ENCODE measurements at regions not wholly inside any gene's neighbourhood (a gene's known extent, or its start where the extent isn't known, plus 50 kb on each side); places are given as distances from the start of the nearest gene placed in this dataset.

DNA sequence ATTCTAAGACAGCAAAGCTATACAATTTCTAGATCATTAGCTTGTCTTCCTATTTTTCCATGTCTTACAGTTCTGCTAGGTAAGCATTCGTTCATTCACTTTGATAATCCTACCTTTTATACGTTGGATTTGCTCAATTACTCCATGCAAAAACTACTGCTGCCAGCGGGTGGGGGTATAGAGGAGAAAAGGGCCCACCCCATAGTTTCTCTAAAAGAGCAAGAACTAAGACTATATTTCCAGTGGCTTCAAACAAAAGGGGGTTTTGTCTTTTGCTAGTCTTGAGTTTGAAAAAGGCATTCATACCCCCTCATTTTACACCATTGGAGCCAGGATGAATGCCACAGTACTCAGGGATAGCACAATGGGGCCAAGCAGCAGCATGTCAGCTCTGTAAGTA is 155.7 kb downstream of the WT1 start:
- no peak for DNase-seq

DNA sequence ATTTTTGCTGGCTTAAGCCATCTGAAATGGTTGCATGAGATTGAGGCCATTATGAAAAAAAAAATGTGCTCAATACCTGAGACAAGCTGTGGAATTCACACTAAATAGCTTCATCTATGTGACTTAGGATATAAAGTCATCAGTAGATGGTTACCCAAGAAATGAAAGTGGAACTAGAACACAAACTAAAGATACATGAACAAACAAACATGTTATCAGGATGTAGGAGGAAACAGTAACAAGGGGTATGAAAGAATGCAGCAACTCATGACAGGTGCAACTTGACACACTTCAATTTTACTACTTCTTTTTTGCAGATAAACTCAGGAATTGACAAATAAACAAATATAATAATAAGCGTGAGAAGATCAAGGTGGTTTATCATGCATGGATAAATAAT is 155.0 kb downstream of the WT1 start:
- no peak for DNase-seq

DNA sequence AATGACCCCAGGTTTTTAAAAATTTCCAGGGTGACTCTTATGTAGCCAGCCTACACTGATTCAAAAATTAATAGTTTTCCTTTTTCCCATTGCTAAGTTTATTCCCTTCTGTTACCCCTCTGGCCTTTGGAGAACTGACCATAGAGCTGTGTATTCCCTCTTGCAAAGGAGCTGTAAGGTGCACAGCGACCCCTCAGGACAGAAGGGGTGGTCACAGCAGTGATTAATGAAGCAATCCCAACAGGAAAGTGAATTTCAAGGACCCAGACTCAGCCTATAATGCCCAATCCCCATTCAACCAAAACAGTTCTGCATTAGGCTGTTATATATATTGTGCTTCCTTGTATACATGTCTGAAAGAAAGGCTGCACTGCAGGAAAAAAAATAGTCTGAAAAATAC is 147.1 kb downstream of the WT1 start:
- DNase-seq, result no peak

DNA sequence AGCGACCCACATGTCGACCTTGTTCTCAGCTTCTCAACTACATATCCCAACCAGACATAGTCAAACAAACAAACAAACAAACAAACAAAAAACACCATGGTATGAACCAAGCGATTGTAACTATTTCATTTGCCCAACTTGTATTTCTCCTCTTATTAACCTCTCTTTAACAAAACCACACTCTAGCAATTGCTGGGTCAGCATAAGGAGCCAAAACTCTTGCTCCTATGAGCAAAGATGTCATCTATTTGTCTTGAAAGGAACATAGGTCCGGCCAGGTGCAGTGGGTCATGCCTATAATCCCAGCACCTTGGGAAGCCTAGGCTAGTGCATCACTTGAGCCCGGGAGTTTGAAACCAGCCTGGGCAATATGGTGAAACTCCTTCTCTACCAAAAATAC is 145.6 kb downstream of the WT1 start:
- no peak for DNase-seq

DNA sequence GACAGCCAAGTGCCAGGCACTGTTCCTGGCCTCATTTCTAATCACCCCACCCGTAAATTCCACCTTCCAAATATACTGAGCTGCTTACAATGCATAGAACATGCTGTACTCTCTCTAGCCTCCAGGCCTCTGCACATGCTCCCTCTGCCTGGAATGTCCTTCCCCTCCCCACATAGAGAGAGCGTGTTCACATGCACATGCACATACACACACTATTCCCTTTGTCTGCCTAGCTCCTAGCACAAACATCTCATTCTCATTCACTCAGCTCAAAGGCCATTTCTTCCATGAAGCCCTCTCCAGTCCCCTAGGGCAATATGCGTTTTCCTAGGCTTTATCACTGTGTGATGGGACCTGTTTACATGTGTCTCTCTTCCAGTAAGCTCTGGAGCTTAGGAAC is 144.6 kb downstream of the WT1 start:
- DNase-seq, result no peak

- peak; percentile 6 for DNase-seq
Observed at GRCh38 chr11:32297611-32298011, 137.7 kb downstream of the WT1 start.

DNA sequence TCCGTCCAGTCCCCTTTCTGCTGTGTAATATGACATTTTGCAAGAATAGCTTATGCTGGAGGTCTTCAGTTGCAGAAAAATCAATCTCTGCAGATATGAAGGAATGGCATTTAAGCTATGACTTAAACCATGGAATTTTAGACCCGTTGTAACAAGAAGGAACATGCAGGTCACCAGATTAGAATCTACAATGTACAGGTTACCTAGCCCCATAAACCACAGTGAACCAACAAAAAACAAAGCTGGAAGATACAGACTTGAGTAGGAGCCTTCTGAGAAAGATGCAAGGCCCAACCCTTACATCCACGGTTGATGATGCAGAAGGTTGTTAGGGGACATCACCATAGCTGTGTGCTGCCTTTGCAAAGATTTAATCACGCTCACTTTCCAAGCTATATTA is 132.5 kb downstream of the WT1 start:
- no peak for DNase-seq

- DNase-seq, result no peak
Observed at GRCh38 chr11:32304521-32304920, 130.8 kb downstream of the WT1 start.

GRCh38 chr11:32305460-32305859 is 129.9 kb downstream of the WT1 start:
- no peak for DNase-seq

GRCh38 chr11:32307471-32307870 is 127.9 kb downstream of the WT1 start:
- no peak for DNase-seq

GRCh38 chr11:32307913-32308312 is 127.4 kb downstream of the WT1 start:
- no peak for DNase-seq

GRCh38 chr11:32309530-32310213 is 125.7 kb downstream of the WT1 start:
- DNase-seq, result no peak

DNA sequence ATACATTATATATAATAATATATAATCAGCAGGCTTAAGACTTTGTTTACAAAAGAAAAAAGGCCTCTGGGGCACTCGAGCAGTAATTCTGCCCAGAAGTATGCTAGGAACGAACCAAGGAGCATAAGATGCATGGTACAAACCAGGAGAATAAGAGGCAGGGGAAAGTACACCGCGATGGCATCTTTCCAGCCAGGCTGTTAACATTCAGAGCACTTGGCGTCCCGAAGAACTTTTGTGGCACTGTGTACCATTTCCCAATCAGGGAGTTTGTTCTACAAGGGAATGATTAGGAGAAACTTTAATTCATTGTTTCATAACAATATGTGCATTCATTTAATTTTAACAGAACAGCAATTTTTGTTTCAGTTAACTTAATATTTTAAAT is 125.1 kb downstream of the WT1 start:
- DNase-seq, result no peak

- DNase-seq, result no peak
Observed at GRCh38 chr11:32311346-32312065, 123.8 kb downstream of the WT1 start.

DNA sequence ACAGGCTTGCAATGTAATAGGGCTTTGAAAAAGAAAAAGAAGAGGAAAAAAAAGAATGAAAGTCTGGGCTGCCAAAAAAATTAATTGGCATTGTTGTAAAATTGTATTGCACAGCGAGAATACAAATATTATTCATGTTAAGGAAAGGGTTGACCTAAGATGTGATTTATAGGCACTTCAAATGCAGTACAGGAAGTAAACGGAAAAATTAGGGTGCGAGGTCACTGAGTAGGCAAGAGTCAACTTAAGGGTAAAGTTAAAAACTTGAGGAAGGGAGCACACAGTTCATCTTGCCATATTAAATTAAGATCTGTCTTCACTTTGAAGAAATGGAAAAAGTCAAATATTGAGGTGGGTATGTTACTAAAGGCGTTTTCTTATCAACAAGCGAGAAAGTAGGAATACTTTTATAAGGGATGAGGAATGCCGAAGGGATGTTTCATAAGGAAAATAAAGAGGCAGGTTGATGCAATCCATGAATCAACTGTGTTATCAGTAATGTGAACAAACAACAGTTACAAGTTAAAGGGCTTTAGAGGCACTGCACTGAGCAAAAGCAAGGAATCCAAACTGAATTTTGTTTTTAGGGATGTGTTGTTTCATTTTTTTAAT is 123.0 kb downstream of the WT1 start:
- DNase-seq, result no peak

GRCh38 chr11:32312865-32313403 is 122.4 kb downstream of the WT1 start:
- DNase-seq, result peak; percentile 8

- DNase-seq, result no peak
Observed at GRCh38 chr11:32313477-32313876, 121.9 kb downstream of the WT1 start.

GRCh38 chr11:32315121-32315520 is 120.2 kb downstream of the WT1 start:
- DNase-seq, result no peak

GRCh38 chr11:32316232-32316631 is 119.1 kb downstream of the WT1 start:
- no peak for DNase-seq

GRCh38 chr11:32316858-32317642 is 118.3 kb downstream of the WT1 start:
- DNase-seq, result no peak

DNA sequence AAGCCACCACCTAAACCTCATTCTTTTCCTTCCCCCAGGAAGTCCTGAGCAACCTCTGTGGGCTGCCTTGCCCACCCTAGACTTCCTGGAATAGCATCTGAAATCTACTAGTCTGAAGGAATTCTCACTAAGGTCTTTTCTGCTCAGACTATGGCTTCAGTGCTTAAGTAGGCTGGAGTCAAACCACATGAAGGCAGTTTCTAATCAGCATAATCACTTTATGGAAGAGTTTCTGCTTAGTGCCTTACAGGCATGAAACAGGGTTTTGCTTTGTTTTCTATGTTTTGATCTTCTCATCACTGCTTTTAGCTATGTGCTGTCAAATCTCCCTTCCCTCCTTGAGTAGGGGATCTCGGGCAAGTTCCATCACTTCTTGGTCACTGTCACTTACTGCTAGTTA is 117.7 kb downstream of the WT1 start:
- DNase-seq, result no peak

- no peak for DNase-seq
Observed at GRCh38 chr11:32318071-32319055, 117.0 kb downstream of the WT1 start.

Measured in CD4-positive, alpha-beta T cell treated with Interleukin-12 subunit alpha and Interleukin-12 subunit beta, for 1 hour (primary cell).